ENCODE measurements at regions not wholly inside any gene's neighbourhood (a gene's known extent, or its start where the extent isn't known, plus 50 kb on each side); places are given as distances from the start of the nearest gene placed in this dataset.

DNA sequence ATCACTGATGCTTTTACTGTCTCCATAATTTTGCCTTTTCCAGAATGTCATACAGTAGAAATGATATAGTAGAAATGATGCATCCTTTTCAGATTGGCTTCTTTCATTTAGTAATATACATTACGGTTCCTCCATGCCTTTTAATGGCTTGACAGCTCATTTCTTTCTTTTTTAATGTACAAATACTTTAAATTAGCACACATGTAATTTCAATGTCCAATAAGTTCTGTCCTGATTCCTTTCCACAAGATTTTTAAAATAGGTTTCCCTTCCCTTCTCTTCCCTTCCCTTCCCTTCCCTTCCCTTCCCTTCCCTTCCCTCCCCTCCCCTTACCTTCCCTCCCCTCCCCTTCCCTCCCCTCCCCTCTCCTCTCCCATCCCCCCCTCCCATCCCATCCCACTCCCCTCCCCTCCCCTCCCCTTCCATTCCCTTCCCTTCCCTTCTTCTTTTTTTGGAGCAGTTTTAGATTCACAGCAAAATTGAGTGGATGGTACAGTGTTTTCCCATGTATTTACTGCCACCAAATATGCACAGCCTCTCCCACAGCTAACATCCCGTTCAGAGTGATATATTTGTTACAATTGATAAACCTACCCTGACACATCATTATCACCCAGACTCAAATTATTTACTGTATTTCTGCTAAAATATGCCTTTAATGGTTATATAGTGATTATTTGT, 398.8 kb downstream of the RNF144B start:
- DNase-seq = no peak

- no peak for DNase-seq
Measured at GRCh38 chr6:18792866-18793265, 405.7 kb downstream of the RNF144B start.

- DNase-seq = no peak
Measured at GRCh38 chr6:18795726-18796125, 408.6 kb downstream of the RNF144B start.

- DNase-seq = no peak
Measured at GRCh38 chr6:18820725-18821124, 433.6 kb downstream of the RNF144B start.

DNA sequence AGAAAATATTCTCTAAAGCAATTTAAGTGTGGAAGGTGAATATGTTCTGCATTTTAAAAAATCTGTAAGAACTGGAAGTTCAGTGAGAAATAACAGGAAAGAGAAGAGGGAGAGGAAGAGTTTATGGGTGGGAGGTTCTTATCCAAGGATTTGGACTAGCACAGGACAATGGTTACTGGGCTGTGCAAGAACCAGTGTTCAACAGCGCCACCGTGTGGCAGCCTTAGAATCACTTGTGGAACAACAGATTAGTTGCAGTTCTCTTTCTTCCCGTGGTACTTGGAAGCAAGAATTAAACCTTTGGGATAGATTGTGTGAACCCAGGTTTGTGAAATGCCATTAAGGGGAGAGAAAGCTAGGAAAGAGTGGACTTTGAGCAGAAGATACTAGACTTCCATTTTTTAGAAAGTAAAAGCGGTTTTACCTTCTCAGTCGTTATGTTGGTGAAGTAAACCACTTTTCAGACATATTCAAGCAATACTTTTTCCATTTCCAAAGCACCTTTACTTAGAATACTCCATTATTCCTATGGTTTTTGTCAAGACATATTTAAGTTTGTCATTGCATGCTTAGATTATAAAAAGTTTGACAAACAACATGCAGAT, 436.7 kb downstream of the RNF144B start:
- DNase-seq = peak; percentile 65 to 68

GRCh38 chr6:18829272-18829870, 442.2 kb downstream of the RNF144B start:
- no peak for DNase-seq

GRCh38 chr6:18835976-18836375, 448.8 kb downstream of the RNF144B start:
- DNase-seq = no peak

- no peak for DNase-seq
Measured at GRCh38 chr6:18837013-18837412, 449.9 kb downstream of the RNF144B start.

- no peak for DNase-seq
Measured at GRCh38 chr6:18842534-18842933, 455.4 kb downstream of the RNF144B start.

GRCh38 chr6:18845896-18846295, 458.7 kb downstream of the RNF144B start:
- DNase-seq = no peak

- no peak for DNase-seq
Measured at GRCh38 chr6:18846327-18846726, 459.2 kb downstream of the RNF144B start.

DNA sequence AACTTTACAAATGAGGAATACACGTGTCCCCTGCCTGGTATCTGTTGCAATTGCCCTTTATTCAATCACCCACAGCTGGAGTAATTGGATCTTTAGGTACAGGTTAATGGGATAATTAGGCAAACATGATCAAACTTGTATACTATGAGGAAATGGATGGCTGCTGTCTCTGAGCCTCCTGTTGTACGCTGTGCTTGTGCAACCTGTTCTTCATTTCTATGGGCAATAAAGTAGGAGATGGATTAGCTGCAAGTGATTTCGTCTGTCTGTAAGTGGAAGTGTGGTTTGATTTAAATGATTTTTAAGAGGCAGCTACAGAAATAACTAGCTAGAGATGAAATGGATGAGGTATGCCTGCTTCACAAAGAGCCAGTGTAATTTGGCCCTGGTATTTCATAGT, 474.1 kb downstream of the RNF144B start:
- DNase-seq = no peak

GRCh38 chr6:18883268-18883667, 496.1 kb downstream of the RNF144B start:
- no peak for DNase-seq

DNA sequence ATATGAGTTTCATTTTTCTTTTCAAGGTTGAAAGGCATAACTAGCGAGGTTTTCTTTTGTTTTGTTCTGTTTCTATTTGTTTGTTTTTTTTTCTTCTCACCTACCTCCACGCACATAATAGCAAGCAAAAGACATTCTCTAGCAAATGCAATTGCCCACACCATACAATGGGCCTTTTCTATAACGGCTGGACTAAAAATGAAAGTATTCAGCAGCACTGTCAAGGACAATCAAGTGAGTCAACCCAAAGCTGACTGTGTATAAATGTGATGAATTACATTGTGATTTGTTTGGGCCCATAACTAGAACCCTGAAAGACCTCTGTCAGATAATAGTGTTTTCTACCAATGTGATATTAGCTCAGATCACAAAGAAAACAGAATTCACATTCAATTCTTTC, 496.7 kb downstream of the RNF144B start:
- DNase-seq = no peak

GRCh38 chr6:18893540-18894269, 506.6 kb downstream of the RNF144B start:
- no peak for DNase-seq

DNA sequence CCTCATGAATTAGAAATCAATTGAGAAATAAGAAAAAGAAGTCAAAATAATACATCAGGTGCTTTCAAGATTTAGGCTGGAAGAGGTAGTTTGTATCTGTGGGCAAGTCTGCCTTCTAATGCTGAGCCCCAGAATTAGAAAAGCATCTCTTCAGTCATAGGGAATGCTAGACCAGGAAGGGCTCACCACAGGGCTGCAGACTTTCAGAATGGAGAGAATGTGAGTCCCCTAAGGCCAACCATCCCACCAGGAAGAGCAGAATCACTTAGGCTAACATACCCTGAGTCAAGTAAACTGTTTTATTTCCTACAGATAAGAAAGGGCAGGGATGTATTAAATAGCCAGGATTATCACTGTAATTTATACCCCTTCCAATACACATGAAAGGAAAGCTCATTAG, 510.2 kb downstream of the RNF144B start:
- no peak for DNase-seq

- DNase-seq = no peak
Measured at GRCh38 chr6:18904681-18905080, 517.5 kb downstream of the RNF144B start.

DNA sequence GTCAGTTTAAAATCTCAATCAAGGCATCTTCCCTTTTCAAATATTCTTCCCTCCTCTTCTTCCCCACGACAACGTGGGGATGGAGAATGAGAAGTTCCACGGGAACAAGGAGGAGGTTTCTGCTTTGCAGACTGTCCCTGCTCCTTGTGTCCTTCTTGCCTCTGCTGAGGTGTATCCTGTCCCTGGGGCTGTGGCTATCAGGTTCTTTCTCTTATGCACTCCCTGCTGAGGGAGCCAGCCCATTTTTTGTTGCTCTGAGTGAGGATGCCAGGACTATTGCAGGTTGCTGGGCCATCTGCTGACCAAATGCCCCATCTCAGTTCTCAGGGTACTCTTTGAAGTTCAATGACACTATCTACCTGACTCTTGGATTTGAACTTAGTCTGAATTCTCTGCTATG, 533.6 kb downstream of the RNF144B start:
- no peak for DNase-seq

DNA sequence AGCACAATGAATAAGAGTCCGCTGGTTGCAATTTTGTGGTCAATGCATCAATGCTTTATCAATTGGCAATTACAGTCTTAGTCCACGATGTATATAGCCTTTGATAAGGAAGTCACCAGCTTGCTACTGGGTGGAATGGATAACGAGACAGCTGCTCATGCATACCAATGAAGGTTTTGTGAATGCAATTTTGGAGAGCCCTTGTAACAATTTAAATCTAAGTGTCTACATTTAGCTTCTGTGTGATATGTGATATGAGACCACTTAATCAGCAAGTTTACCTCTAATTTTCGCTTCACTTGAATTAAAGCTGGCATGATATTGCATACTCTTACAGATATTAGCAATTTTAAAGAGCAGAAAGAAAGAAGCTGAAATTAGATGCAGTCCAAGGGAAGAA, 543.9 kb downstream of the RNF144B start:
- no peak for DNase-seq

- DNase-seq = no peak
Measured at GRCh38 chr6:18958146-18958545, 571.0 kb downstream of the RNF144B start.

DNA sequence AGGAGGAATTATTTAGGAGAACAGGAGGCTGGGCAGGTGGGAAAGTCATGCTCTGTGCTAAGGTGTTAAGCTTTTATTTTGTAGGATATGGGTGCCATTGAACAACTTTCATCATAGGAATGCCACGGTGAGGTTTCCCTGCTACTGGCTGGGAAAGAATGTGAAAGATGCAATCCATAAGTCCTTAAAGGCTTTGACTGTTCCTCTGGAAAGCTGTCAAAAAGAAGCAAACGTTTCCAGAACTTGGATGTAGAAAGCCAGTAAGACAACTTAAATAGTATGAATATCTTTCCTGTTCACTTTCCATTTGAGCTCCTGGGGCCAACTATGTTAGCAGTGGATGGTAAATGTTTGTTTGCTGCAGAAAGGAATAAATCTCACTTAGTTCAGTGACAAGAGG, 574.4 kb downstream of the RNF144B start:
- DNase-seq = no peak

- no peak for DNase-seq
Measured at GRCh38 chr6:18962361-18962905, 575.3 kb downstream of the RNF144B start.

DNA sequence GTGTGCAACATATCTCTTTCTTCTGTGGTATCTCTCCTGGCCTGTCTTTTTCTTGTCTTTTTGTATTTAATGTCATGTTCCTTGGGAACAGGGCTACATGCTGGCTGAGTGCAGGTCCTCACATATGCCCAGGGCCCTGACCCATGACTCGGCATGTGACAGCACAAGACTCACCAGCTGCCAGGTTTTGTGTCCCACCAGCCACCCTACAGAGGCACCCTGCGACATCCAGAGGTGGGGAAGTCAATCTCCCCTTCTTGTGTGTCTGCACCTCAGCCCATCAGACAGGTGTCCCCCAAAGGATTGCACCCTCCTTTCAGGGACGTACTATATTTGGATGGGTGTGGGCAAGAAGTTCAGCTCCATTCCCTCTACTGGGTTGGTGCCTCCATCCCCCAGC, 576.3 kb downstream of the RNF144B start:
- no peak for DNase-seq

GRCh38 chr6:18973251-18973650, 586.1 kb downstream of the RNF144B start:
- DNase-seq = no peak

Measured in activated T-cell treated with anti-CD3 and anti-CD28 coated beads, Interleukin-2, amount 50 U/mL, for 48 hours (primary cell).